GM19023 (cell line): ENCODE measurements at regions not wholly inside any gene's neighbourhood (a gene's known extent, or its start where the extent isn't known, plus 50 kb on each side); places are given as distances from the start of the nearest gene placed in this dataset.

ENCODE experiments used
- ATAC-seq: cut with Tn5 transposase; IDR thresholded peaks from one replicate; pipeline ENCODE4 v1.9.1; 2021; ENCODE audit warnings: mild to moderate bottlenecking, moderate library complexity; ENCODE audit not compliant: unreplicated experiment

DNA sequence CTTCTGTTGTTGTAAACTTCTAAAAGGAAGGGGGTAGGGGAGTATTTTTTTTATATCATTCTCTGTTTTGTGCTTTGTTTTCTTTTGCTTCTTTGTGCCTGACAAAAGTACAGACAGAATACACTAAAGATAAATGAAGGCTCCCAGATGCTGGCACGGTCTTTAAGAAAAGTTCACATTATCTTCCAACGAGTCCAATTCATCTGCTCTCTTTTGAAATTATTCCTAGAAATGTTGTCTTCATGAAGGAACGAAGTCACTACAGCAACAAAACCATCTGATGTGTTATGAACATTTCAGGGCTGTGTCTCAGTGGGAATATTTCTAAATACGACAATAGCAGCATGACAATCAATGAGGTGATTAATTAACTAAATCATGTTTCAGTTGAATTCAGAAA is 813.8 kb upstream of the HTR2C start:
- no peak for ATAC-seq

DNA sequence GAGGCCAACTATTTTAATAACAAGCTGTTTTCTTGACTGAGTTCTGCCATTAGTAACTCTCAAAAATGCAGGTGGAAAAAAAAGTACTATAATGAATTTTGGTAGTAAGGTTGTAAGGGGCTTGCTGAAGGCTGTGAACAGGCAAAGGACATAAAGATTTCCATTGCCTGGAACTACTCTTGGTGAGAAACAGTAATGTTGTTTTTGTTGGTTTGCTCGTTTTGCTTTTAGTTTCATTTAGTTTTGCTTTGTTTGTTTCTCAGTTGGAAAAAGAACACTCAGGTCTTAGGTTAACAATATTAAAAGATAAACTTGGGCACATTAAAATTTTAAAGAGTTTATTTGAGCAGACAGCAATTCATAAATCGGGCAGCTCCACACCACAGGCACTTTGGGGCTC is 824.5 kb upstream of the HTR2C start:
- ATAC-seq, result no peak

- peak; percentile 43 for ATAC-seq
Measured at GRCh38 chrX:113747274-113747973, 836.5 kb upstream of the HTR2C start.

- ATAC-seq, result peak; percentile 66
Measured at GRCh38 chrX:113743069-113743468, 840.8 kb upstream of the HTR2C start.

- no peak for ATAC-seq
Measured at GRCh38 chrX:113741744-113742143, 842.1 kb upstream of the HTR2C start.

GRCh38 chrX:113728937-113729336 is 854.9 kb upstream of the HTR2C start:
- ATAC-seq, result no peak

DNA sequence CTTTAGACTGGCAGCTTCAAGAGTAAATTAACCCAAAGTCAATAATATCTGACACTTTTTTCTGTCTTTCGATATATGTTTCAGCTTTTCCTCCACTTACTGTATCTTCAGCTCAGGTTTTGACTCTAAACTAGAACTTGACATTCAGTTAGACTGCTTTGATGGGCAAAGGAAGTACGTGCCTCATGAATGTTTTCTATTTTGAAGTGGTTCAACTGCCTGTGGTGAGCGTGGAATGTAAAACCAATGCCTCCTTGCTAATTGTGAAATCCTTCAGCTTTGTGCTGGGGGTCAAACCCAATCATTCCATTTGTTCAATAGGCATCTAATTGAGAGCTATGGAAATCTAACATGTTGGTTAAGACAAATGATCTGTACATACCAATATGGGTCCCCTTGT is 857.0 kb upstream of the HTR2C start:
- ATAC-seq, result peak; percentile 11

GRCh38 chrX:113726466-113726865 is 857.4 kb upstream of the HTR2C start:
- ATAC-seq, result peak; percentile 48

- ATAC-seq, result peak; percentile 49
Measured at GRCh38 chrX:113726009-113726408, 857.9 kb upstream of the HTR2C start.

DNA sequence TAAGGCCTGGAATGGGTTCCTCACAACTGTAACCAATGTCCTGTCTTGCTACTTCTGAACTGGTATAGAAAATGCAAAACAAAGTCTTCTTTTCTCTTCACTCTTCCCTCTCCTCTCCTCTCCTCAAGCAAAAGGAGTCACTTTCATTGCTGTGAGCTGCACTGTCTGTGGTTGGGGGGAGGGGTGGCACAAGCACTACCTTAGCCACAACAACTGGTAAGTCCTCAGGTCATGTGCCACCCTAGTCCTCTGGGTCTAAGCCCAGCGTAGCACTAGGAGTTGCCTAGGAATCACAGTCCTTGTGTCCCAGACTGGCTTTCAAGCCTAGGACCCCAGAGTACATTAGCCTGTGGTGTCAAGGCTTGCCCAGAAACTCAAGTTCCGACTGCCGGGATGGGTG is 859.3 kb upstream of the AMOT start:
- no peak for ATAC-seq

- ATAC-seq, result no peak
Measured at GRCh38 chrX:113675278-113675677, 834.6 kb upstream of the AMOT start.

- ATAC-seq, result no peak
Measured at GRCh38 chrX:113651306-113651705, 810.7 kb upstream of the AMOT start.

DNA sequence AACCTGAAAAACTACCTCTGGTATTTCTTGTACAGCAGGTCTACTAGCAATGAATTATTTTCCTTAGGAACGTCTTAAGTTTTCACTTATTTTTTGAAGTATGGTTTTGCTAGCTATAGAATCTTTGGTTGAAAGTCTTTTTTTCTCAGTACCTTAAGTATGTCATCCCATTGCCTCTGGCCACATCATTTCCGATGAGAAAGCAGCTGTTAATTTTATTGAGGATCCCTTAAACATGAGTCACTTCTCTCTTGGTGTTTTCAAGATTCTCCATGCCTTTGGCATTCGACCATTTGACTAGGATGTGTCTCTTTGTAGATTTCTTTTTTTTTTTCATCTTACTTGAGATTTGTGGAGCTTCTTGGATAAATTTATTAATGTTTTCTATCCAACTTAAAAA is 803.8 kb upstream of the AMOT start:
- ATAC-seq, result no peak

DNA sequence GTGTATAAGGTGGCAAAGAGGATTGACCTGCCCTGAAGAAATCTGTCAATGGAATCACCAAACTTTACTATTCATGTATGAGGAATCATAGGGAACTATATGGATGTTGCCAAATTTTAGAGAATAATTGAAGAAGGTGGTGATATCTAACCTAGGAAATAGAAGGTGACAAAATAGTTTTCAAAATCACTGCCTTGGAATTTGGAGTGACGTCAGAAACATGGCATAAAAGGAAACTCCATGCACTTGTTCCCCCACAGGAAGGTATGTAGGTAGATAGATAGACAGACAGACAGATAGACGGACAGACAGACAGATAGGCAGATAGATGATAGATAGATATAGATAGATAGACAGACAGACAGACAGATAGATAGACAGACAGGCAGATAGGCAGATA is 793.9 kb upstream of the AMOT start:
- no peak for ATAC-seq

- no peak for ATAC-seq
Measured at GRCh38 chrX:113629326-113629725, 788.7 kb upstream of the AMOT start.

- ATAC-seq, result no peak
Measured at GRCh38 chrX:113594123-113594841, 753.7 kb upstream of the AMOT start.

DNA sequence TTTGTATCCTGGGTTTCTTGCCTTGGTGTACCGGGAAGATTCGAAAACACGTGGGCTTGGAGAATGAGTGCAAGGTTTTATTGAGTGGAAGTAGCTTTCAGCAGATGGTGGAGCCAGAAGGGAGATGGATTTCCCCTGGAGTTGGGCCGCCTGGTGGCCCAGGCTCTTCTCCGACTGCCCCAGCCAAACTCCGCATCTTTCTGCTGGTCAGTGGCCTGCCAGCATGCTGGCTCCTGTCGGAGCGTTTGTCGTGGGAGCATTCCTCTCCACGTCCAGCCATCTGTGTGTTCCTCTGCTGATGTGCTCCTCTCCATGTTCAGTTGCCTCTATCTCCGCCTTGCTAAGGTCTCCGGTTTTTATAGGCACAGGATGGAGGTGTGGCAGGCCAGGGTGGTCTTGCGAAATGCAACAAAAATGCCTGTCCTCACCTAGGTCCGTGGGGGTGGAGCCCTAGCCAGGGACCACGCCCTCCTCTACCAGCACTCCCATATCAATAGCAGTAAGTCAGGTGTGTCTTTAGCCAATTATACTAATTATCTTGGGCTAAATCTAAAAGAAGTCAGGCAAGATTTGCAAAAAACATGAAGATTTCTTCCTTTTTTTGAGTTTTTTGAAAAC is 745.8 kb upstream of the AMOT start:
- ATAC-seq, result no peak

DNA sequence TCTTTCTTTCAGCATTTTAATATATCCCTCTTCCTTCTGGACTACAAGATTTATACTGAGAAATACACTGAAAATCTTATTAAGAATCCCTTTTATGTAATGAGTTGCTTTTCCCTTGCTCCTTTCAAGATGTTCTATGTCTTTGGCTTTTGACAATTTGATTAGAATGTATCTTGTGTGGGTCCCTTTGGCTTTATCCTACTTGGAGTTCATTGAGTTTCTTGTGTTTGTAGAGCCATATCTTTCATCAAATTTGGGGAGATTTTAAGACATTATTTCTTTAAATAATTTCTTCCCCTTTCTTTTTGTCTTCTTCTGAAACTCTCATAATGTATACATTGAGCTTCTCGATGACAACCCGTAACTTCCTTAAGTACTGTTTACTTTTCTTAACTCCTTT is 739.9 kb upstream of the AMOT start:
- no peak for ATAC-seq

DNA sequence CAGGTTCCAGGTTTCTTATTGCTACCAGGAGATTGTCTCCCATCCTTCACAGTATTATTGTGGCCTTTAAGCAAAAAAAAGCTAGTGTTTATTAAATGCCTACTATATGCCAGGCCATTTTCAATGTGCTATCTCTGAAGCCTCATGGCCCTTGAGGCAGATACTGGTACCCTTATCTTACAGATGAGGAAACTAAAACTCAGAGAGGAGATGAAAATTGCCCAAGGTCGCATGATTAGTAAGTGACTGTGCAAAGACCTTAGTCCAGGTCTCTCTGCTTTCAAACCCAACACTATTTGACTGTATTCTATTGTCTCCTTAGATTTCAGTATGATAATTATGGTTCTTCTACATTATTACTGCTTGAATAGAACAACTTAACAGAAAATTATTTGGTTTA is 717.9 kb upstream of the AMOT start:
- no peak for ATAC-seq

DNA sequence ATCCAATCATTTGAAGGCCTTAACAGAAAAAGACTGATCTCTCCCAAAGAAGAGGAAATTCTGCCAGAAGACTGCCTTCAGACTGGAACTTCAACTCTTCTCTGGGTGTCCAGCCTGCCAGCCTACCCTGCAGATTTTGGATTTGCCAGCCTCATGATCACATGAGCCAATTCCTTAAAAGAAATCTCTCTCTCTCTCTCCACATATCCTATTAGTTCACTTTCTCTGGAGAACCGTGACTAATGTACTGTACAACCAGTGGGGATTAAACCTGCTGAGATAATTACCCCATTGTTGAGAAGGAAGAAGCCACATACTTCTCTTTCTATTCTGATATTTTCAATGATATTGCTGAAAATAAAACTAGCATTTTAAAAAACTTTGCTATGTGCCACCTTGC is 711.3 kb upstream of the AMOT start:
- ATAC-seq, result no peak

GRCh38 chrX:113548308-113549015 is 707.8 kb upstream of the AMOT start:
- no peak for ATAC-seq

GRCh38 chrX:113545040-113545439 is 704.4 kb upstream of the AMOT start:
- no peak for ATAC-seq
